Activated gamma-delta T cell treated with anti-CD3 and anti-CD28 coated beads, Interleukin-2, amount 50 U/mL, for 16 hours (primary cell): ENCODE measurements at regions not wholly inside any gene's neighbourhood (a gene's known extent, or its start where the extent isn't known, plus 50 kb on each side); places are given as distances from the start of the nearest gene placed in this dataset.

Experiments used
- DNase-seq: peaks from one replicate; pipeline ENCODE4 v3.0.0-alpha.2; 2020; ENCODE audit warnings: low read depth

- no peak for DNase-seq
Observed at GRCh38 chr4:77372375-77372774, 215.4 kb downstream of the CCNG2 start.

- DNase-seq, result no peak
Observed at GRCh38 chr4:77375866-77376607, 219.0 kb downstream of the CCNG2 start.

- DNase-seq, result no peak
Observed at GRCh38 chr4:77376788-77377460, 219.9 kb downstream of the CCNG2 start.

GRCh38 chr4:77384094-77384493 lies 221.5 kb upstream of the CXCL13 start:
- DNase-seq, result no peak

GRCh38 chr4:77385124-77385969 lies 220.3 kb upstream of the CXCL13 start:
- DNase-seq, result peak; percentile 5

- DNase-seq, result no peak
Observed at GRCh38 chr4:77393996-77394395, 211.6 kb upstream of the CXCL13 start.

- DNase-seq, result no peak
Observed at GRCh38 chr4:77395481-77395880, 210.1 kb upstream of the CXCL13 start.

- DNase-seq, result no peak
Observed at GRCh38 chr4:77398256-77398655, 207.4 kb upstream of the CXCL13 start.

GRCh38 chr4:77399831-77400230 lies 205.8 kb upstream of the CXCL13 start:
- no peak for DNase-seq

- no peak for DNase-seq
Observed at GRCh38 chr4:77413766-77414165, 191.9 kb upstream of the CXCL13 start.

- no peak for DNase-seq
Observed at GRCh38 chr4:77415689-77416088, 189.9 kb upstream of the CXCL13 start.

GRCh38 chr4:77418333-77418732 lies 187.3 kb upstream of the CXCL13 start:
- no peak for DNase-seq

- DNase-seq, result no peak
Observed at GRCh38 chr4:77430847-77431246, 174.8 kb upstream of the CXCL13 start.

GRCh38 chr4:77431546-77431945 lies 174.1 kb upstream of the CXCL13 start:
- no peak for DNase-seq

GRCh38 chr4:77432717-77433417 lies 172.8 kb upstream of the CXCL13 start:
- no peak for DNase-seq

- no peak for DNase-seq
Observed at GRCh38 chr4:77433418-77433733, 172.2 kb upstream of the CXCL13 start.

GRCh38 chr4:77434299-77435092 lies 171.1 kb upstream of the CXCL13 start:
- DNase-seq, result no peak

- no peak for DNase-seq
Observed at GRCh38 chr4:77437079-77437478, 168.5 kb upstream of the CXCL13 start.

GRCh38 chr4:77438549-77438948 lies 167.1 kb upstream of the CXCL13 start:
- DNase-seq, result no peak

GRCh38 chr4:77443941-77444340 lies 161.7 kb upstream of the CXCL13 start:
- no peak for DNase-seq

GRCh38 chr4:77445823-77446222 lies 159.8 kb upstream of the CXCL13 start:
- DNase-seq, result no peak

- DNase-seq, result no peak
Observed at GRCh38 chr4:77446601-77447000, 159.0 kb upstream of the CXCL13 start.
